H1 (cell line): ENCODE measurements at regions not wholly inside any gene's neighbourhood (a gene's known extent, or its start where the extent isn't known, plus 50 kb on each side); places are given as distances from the start of the nearest gene placed in this dataset.

ENCODE experiments used
- CTCF ChIA-PET: fragments of 300-600 bp; sonication (Branson Sonifier 250); formaldehyde crosslinking; loops from one replicate; lab custom pipeline; 2021; ENCODE audit not compliant: partially characterized antibody; lab: Charles Lee
- POLR2A ChIA-PET: fragments of 300-600 bp; sonication (Branson Sonifier 250); formaldehyde crosslinking; loops from one replicate; lab custom pipeline; 2021; ENCODE audit warnings: inconsistent platforms; ENCODE audit not compliant: partially characterized antibody; lab: Charles Lee
- DNase-seq, 2 experiments: peaks; one replicate each; pipeline versions ENCODE4 v3.0.0 to v3.0.0-alpha.2; 2010 to 2022; ENCODE audit warnings: low spot score in 2 of 2, low read depth in 1 of 2, mixed read lengths in 1 of 2
- FAIRE-seq: peaks from 2 replicates; lab custom pipeline; 2011; peaks lifted over from hg19 to GRCh38; lab: Jason Lieb, UNC
- H2AFZ ChIP-seq: 2 replicates; pipeline ENCODE4 v1.8.1; 2012; ENCODE audit warnings: low read length, inconsistent platforms
- H2AK5ac ChIP-seq: 2 replicates; pipeline ENCODE4 v1.6.1; 2013; ENCODE audit warnings: low read depth, low read length
- H2BK120ac ChIP-seq: replicated peaks from 2 replicates; pipeline ENCODE3; 2013; ENCODE audit warnings: low read depth, low read length, inconsistent platforms
- H2BK12ac ChIP-seq: 2 replicates; pipeline ENCODE4 v1.6.1; 2013; ENCODE audit warnings: low read depth, low read length
- H2BK15ac ChIP-seq: 2 replicates; pipeline ENCODE4 v1.6.1; 2013; ENCODE audit warnings: low read length
- H2BK20ac ChIP-seq: 2 replicates; pipeline ENCODE4 v1.6.1; 2013; ENCODE audit warnings: low read length
- H2BK5ac ChIP-seq: 2 replicates; pipeline ENCODE4 v1.6.1; 2013; ENCODE audit warnings: low read depth, low read length
- H3K14ac ChIP-seq: 2 replicates; pipeline ENCODE4 v1.6.1; 2013; ENCODE audit warnings: inconsistent platforms; ENCODE audit not compliant: insufficient read length
- H3K18ac ChIP-seq: 2 replicates; pipeline ENCODE4 v1.6.1; 2013; ENCODE audit warnings: low read length; ENCODE audit errors: extremely low read depth
- H3K23ac ChIP-seq: 2 replicates; pipeline ENCODE4 v1.6.1; 2013; ENCODE audit warnings: inconsistent platforms; ENCODE audit not compliant: insufficient read length
- H3K23me2 ChIP-seq: 2 replicates; pipeline ENCODE4 v1.6.1; 2013; ENCODE audit warnings: low read depth, low read length
- H3K27ac ChIP-seq: 2 replicates; pipeline ENCODE4 v1.6.1; 2011; ENCODE audit warnings: low read depth, low read length, inconsistent platforms
- H3K27me3 ChIP-seq, 4 experiments: replicated peaks in 1 of 4; 1 replicate in 1 of 4; 2 replicates in 3 of 4; pipeline versions ENCODE4 v1.6.1 to v1.8.1; 2011 to 2013; ENCODE audit warnings: low read length in 3 of 4, mild to moderate bottlenecking in 3 of 4, inconsistent platforms in 2 of 4, mixed read lengths in 2 of 4, moderate library complexity in 1 of 4; ENCODE audit not compliant: control insufficient read depth in 3 of 4, insufficient read depth in 3 of 4; ENCODE audit errors: extremely low read depth in 1 of 4
- H3K36me3 ChIP-seq, 4 experiments: 2 replicates each; pipeline versions ENCODE4 v1.6.1 to v1.8.1; 2011 to 2013; ENCODE audit warnings: mild to moderate bottlenecking in 4 of 4, low read length in 3 of 4, moderate library complexity in 2 of 4, control low read depth in 1 of 4, inconsistent platforms in 1 of 4; ENCODE audit not compliant: insufficient read depth in 4 of 4, control insufficient read depth in 2 of 4
- H3K4ac ChIP-seq: replicated peaks from 2 replicates; pipeline ENCODE3; 2013; ENCODE audit warnings: low read length, low read depth, mixed read lengths, inconsistent platforms; ENCODE audit not compliant: insufficient read length
- H3K4me1 ChIP-seq, 4 experiments: replicated peaks in 1 of 4; 1 replicate in 1 of 4; 2 replicates in 3 of 4; pipeline versions ENCODE4 v1.6.1 to v1.8.1; 2011 to 2013; ENCODE audit warnings: low read length in 3 of 4, inconsistent platforms in 2 of 4, mixed read lengths in 1 of 4; ENCODE audit not compliant: insufficient read depth in 4 of 4, control insufficient read depth in 3 of 4
- H3K4me2 ChIP-seq, 2 experiments: 2 replicates each; pipeline versions ENCODE4 v1.6.1 to v1.8.1; 2011 to 2013; ENCODE audit warnings: low read depth in 2 of 2, low read length in 2 of 2, control low read depth in 1 of 2, inconsistent platforms in 1 of 2, mild to moderate bottlenecking in 1 of 2; ENCODE audit not compliant: insufficient read depth in 1 of 2
- H3K4me3 ChIP-seq, 4 experiments: fragments of 200-600, 300-600 bp in 1 of 4; sonication (generic), shearing (Covaris generic), sonication (Bioruptor Twin) in 1 of 4; 2 replicates each; pipeline versions ENCODE4 v1.5.1 to v1.8.1; 2011 to 2016; ENCODE audit warnings: low read length in 4 of 4, low read depth in 3 of 4, control low read depth in 2 of 4, inconsistent platforms in 2 of 4, mild to moderate bottlenecking in 2 of 4, mixed read lengths in 1 of 4, moderate library complexity in 1 of 4; ENCODE audit not compliant: insufficient read depth in 2 of 4; ENCODE audit errors: extremely low read depth in 1 of 4
- H3K56ac ChIP-seq: replicated peaks from 2 replicates; pipeline ENCODE3; 2013; ENCODE audit warnings: low read depth, mild to moderate bottlenecking, mixed read lengths, low read length, inconsistent platforms; ENCODE audit not compliant: insufficient read length
- H3K79me1 ChIP-seq: 2 replicates; pipeline ENCODE4 v1.6.1; 2013; ENCODE audit warnings: low read depth, low read length, control low read depth
- H3K79me2 ChIP-seq, 2 experiments: 2 replicates each; pipeline versions ENCODE4 v1.6.1 to v1.8.1; 2012 to 2013; ENCODE audit warnings: low read length in 2 of 2, mild to moderate bottlenecking in 2 of 2, inconsistent platforms in 1 of 2; ENCODE audit not compliant: insufficient read depth in 2 of 2, control insufficient read depth in 1 of 2
- H3K9ac ChIP-seq, 4 experiments: replicated peaks in 1 of 4; 1 replicate in 1 of 4; 2 replicates in 3 of 4; pipeline versions ENCODE4 v1.6.1 to v1.8.1; 2011 to 2013; ENCODE audit warnings: low read depth in 3 of 4, low read length in 3 of 4, control low read depth in 2 of 4, mild to moderate bottlenecking in 2 of 4, moderate library complexity in 2 of 4, inconsistent platforms in 1 of 4; ENCODE audit errors: extremely low read depth in 1 of 4
- H3K9me3 ChIP-seq, 2 experiments: 2 replicates each; pipeline versions ENCODE4 v1.6.1 to v1.8.1; 2012 to 2013; ENCODE audit warnings: mild to moderate bottlenecking in 2 of 2, moderate library complexity in 2 of 2, control low read depth in 1 of 2, inconsistent platforms in 1 of 2, low read depth in 1 of 2, low read length in 1 of 2, mixed read lengths in 1 of 2; ENCODE audit not compliant: insufficient read depth in 2 of 2
- H4K20me1 ChIP-seq, 2 experiments: replicated peaks in 1 of 2; 2 replicates each; pipeline versions ENCODE3 to v1.8.1; 2011 to 2013; ENCODE audit warnings: inconsistent platforms in 2 of 2, low read length in 2 of 2, mild to moderate bottlenecking in 1 of 2; ENCODE audit not compliant: insufficient read depth in 2 of 2, control insufficient read depth in 1 of 2
- H4K5ac ChIP-seq: 2 replicates; pipeline ENCODE4 v1.6.1; 2013; ENCODE audit warnings: low read length, low read depth, mixed read lengths, inconsistent platforms; ENCODE audit not compliant: insufficient read length
- H4K8ac ChIP-seq: 2 replicates; pipeline ENCODE4 v1.8.0; 2013; ENCODE audit warnings: mild to moderate bottlenecking, moderate library complexity, low read length, inconsistent platforms; ENCODE audit not compliant: insufficient read depth; ENCODE audit errors: extremely low read depth
- H4K91ac ChIP-seq: replicated peaks from 2 replicates; pipeline ENCODE3; 2013; ENCODE audit warnings: low read length, mixed read lengths, inconsistent platforms; ENCODE audit not compliant: insufficient read length
- EGR1 ChIP-seq: IDR thresholded peaks from 2 replicates; pipeline ENCODE4 v1.6.1; 2011; ENCODE audit warnings: low read depth, low read length, borderline replicate concordance
- EZH2 ChIP-seq: fragments of 200-600 bp; sonication (generic); IDR thresholded peaks from 2 replicates; pipeline ENCODE4 v1.7.1; 2012; ENCODE audit warnings: low read depth, mild to moderate bottlenecking, moderate library complexity, low read length, inconsistent platforms; ENCODE audit not compliant: severe bottlenecking
- POU5F1 ChIP-seq: IDR thresholded peaks from 2 replicates; pipeline ENCODE4 v1.6.1; 2011; ENCODE audit warnings: low read depth, mild to moderate bottlenecking, low read length, moderate library complexity
- RNF2 ChIP-seq: fragments of 200-900, 300-1000 bp; sonication (generic); IDR thresholded peaks from 2 replicates; pipeline ENCODE4 v1.7.1; 2016; ENCODE audit warnings: borderline replicate concordance, low read depth, mild to moderate bottlenecking, antibody characterized with exemption, low read length; ENCODE audit not compliant: poor library complexity, severe bottlenecking; ENCODE audit errors: missing control alignments
- YY1 ChIP-seq: IDR thresholded peaks from 2 replicates; pipeline ENCODE4 v1.6.1; 2011; ENCODE audit warnings: low read depth, mild to moderate bottlenecking, low read length
- WGBS, 2 experiments: shearing (Covaris generic) in 1 of 2; methylation state at CpG; one replicate each; pipeline versions ENCODE4 v1.1.6 to v1.1.7; 2013 to 2015; ENCODE audit warnings: low lambda C conversion rate in 2 of 2, mixed read lengths in 2 of 2, inconsistent platforms in 1 of 2, low coverage in 1 of 2, missing lambda C conversion rate in 1 of 2; ENCODE audit not compliant: insufficient replicate concordance in 2 of 2, insufficient coverage in 1 of 2, insufficient read length in 1 of 2; ENCODE audit errors: extremely low coverage in 1 of 2, missing lambda C conversion rate in 1 of 2; 5-methylcytosine and 5-hydroxymethylcytosine counted together
- TF ChIP-seq, protein P1 (sequence below), 3 experiments: IDR thresholded peaks; 1 replicate in 2 of 3; 2 replicates in 1 of 3; pipeline versions ENCODE4 v1.5.1 to v1.6.1; 2011; ENCODE audit warnings: low read length in 3 of 3, mild to moderate bottlenecking in 3 of 3, inconsistent platforms in 2 of 3, low read depth in 1 of 3, moderate library complexity in 1 of 3; ENCODE audit not compliant: insufficient read depth in 1 of 3; ENCODE audit errors: control extremely low read depth in 1 of 3
- TF ChIP-seq, protein P2 (sequence below): IDR thresholded peaks from 2 replicates; pipeline ENCODE4 v1.6.1; 2012; ENCODE audit warnings: low read length, inconsistent platforms
- TF ChIP-seq, protein P3 (sequence below): IDR thresholded peaks from 2 replicates; pipeline ENCODE4 v1.6.1; 2012; ENCODE audit warnings: inconsistent platforms

DNA sequence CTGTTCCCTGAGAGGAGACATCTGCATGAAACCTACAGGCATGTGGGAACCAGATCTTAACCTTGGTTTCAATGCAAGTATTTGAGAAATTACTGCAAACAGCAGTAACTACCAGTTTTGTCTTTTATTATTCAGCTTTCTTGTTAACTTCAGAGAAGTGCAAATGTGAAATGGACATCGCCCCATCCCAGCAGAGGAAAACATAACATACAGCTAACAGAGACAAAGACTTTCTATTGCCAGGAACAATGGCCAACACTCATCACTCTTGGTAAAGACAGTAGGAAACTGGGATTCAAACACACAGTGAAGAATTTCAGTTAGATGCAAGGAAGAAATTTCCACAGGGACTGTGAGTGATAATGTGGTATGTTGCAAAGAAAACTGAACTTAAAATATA lies 115.1 kb downstream of the SLC30A10 start:
- Histone ChIP-seq H3K9ac (no peak overlapping the region), H2AK5ac (no peak overlapping the region), H2BK15ac (no peak overlapping the region), H2BK5ac (no peak overlapping the region), H3K18ac (no peak overlapping the region), H3K4ac (no peak overlapping the region), H3K4me2 (no peak overlapping the region), H4K5ac (no peak overlapping the region), H3K9me3 (no peaks in the 10 kb centered on the region), H4K91ac (no peak overlapping the region), H3K23ac (no peak overlapping the region), H3K56ac (no peak overlapping the region), H4K20me1 (no peaks in the 10 kb centered on the region), H2AFZ (no peak overlapping the region), H2BK120ac (no peak overlapping the region), H3K36me3 (no peaks in the 10 kb centered on the region), H4K8ac (no peak overlapping the region), H2BK20ac (no peak overlapping the region), H3K4me3 (no peak overlapping the region), H3K23me2 (no peaks in the 10 kb centered on the region), H3K4me1 (peaks cover 0 to 5% (median 2%) of the 10 kb centered on the region in 4 experiments; a peak in 2 of 7 replicates), H3K27ac (no peak overlapping the region), H3K79me1 (no peaks in the 10 kb centered on the region), H3K27me3 (no peaks in the 10 kb centered on the region), H3K79me2 (no peaks in the 10 kb centered on the region), H3K14ac (no peak overlapping the region), H2BK12ac (0 out of 2 replicates have a peak overlapping the region, but pooled peaks have one; percentile 19)
- 84% methylated on average over 1 of the region's 1 CpG; no CpG with 5 or more reads in 1 of the 2 experiments for WGBS, 2 experiments
- CTCF ChIA-PET, result interaction anchor here (0.6 to 3.3 kb wide), 39 partner anchors 10 to 1518 kb away, joined by 3 to 36 read pairs (median 4); partner anchors contain the start of gene TGFB2
- no peak for FAIRE-seq
- no peak for DNase-seq
- POLR2A ChIA-PET, result interaction anchor here (0.5 kb wide), 1 partner anchor 438 kb away, joined by 3 read pairs; no protein-coding TSS in a partner anchor
- TF ChIP-seq POU5F1, result no peak
- TF ChIP-seq, protein P1, sequence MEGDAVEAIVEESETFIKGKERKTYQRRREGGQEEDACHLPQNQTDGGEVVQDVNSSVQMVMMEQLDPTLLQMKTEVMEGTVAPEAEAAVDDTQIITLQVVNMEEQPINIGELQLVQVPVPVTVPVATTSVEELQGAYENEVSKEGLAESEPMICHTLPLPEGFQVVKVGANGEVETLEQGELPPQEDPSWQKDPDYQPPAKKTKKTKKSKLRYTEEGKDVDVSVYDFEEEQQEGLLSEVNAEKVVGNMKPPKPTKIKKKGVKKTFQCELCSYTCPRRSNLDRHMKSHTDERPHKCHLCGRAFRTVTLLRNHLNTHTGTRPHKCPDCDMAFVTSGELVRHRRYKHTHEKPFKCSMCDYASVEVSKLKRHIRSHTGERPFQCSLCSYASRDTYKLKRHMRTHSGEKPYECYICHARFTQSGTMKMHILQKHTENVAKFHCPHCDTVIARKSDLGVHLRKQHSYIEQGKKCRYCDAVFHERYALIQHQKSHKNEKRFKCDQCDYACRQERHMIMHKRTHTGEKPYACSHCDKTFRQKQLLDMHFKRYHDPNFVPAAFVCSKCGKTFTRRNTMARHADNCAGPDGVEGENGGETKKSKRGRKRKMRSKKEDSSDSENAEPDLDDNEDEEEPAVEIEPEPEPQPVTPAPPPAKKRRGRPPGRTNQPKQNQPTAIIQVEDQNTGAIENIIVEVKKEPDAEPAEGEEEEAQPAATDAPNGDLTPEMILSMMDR (IDR thresholded peaks at IDR 0.05; ENCODE audit: control extremely low read depth in 1 of 3, insufficient read depth in 1 of 3, low read depth in 1 of 3, low read length in 3 of 3), result no peak
- TF ChIP-seq RNF2, result no peak
- TF ChIP-seq, protein P2, sequence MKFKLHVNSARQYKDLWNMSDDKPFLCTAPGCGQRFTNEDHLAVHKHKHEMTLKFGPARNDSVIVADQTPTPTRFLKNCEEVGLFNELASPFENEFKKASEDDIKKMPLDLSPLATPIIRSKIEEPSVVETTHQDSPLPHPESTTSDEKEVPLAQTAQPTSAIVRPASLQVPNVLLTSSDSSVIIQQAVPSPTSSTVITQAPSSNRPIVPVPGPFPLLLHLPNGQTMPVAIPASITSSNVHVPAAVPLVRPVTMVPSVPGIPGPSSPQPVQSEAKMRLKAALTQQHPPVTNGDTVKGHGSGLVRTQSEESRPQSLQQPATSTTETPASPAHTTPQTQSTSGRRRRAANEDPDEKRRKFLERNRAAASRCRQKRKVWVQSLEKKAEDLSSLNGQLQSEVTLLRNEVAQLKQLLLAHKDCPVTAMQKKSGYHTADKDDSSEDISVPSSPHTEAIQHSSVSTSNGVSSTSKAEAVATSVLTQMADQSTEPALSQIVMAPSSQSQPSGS, result no peak
- TF ChIP-seq EZH2, result no peak
- TF ChIP-seq EGR1, result no peak
- TF ChIP-seq, protein P3, sequence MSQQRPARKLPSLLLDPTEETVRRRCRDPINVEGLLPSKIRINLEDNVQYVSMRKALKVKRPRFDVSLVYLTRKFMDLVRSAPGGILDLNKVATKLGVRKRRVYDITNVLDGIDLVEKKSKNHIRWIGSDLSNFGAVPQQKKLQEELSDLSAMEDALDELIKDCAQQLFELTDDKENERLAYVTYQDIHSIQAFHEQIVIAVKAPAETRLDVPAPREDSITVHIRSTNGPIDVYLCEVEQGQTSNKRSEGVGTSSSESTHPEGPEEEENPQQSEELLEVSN, result no peak
- no peak for TF ChIP-seq YY1
